A549 (cell line): ENCODE measurements at regions not wholly inside any gene's neighbourhood (a gene's known extent, or its start where the extent isn't known, plus 50 kb on each side); places are given as distances from the start of the nearest gene placed in this dataset.

ENCODE experiments used
- ATAC-seq, 2 experiments: fragments of 200-7000 bp in 1 of 2; fragments of >200 bp in 1 of 2; cut with Nextera tagmentation in 1 of 2; cut with Tn5 transposase in 1 of 2; 3 replicates each; pipeline versions ENCODE4 v1.8.0 to v1.9.1; 2018 to 2020; ENCODE audit warnings: mild to moderate bottlenecking in 1 of 2, moderate library complexity in 1 of 2
- CTCF ChIA-PET: fragments of 300-600 bp; sonication (Branson Sonifier 250); formaldehyde crosslinking; extraction: SDS; loops from one replicate; lab custom pipeline; 2021; ENCODE audit warnings: antibody characterized with exemption, inconsistent platforms; lab: Yijun Ruan, JAX
- POLR2A ChIA-PET: fragments of 350-600 bp; formaldehyde crosslinking; extraction: SDS; loops from one replicate; lab custom pipeline; 2021; ENCODE audit warnings: antibody characterized with exemption, inconsistent platforms; lab: Yijun Ruan, JAX
- DNase-seq, 2 experiments: peaks; one replicate each; pipeline versions ENCODE4 v3.0.0 to v3.0.0-alpha.2; 2011 to 2016; ENCODE audit warnings: low read depth in 1 of 2, low spot score in 1 of 2
- FAIRE-seq: peaks from 2 replicates; lab custom pipeline; 2011; peaks lifted over from hg19 to GRCh38; lab: Jason Lieb, UNC
- H3K27ac ChIP-seq, 2 experiments: fragments of >200 bp; sonication (Bioruptor Twin); formaldehyde crosslinking; 3 replicates each; pipeline ENCODE4 v1.5.1; 2016 to 2017
- H3K4me1 ChIP-seq: fragments of >200 bp; sonication (Bioruptor Twin); formaldehyde crosslinking; 3 replicates; pipeline ENCODE4 v1.6.1; 2016
- H3K4me2 ChIP-seq: fragments of >200 bp; sonication (Bioruptor Twin); formaldehyde crosslinking; 3 replicates; pipeline ENCODE4 v1.6.1; 2016
- H3K4me3 ChIP-seq: fragments of >200 bp; sonication (Bioruptor Twin); formaldehyde crosslinking; 3 replicates; pipeline ENCODE4 v1.5.1; 2016
- H3K9me3 ChIP-seq: fragments of >200 bp; sonication (Bioruptor Twin); formaldehyde crosslinking; 3 replicates; pipeline ENCODE4 v1.6.1; 2016
- BHLHE40 ChIP-seq: IDR thresholded peaks from 2 replicates; pipeline ENCODE4 v1.6.1; 2012; ENCODE audit warnings: low read depth, low read length, inconsistent platforms
- CBX2 ChIP-seq: fragments of 200-600 bp; sonication (generic); IDR thresholded peaks from 2 replicates; pipeline ENCODE4 v1.6.1; 2016; ENCODE audit warnings: low read depth, mild to moderate bottlenecking, borderline replicate concordance
- CBX8 ChIP-seq: fragments of 200-600 bp; sonication (generic); IDR thresholded peaks from 2 replicates; pipeline ENCODE4 v1.6.1; 2016
- CHD2 ChIP-seq: fragments of 150-350 bp; IDR thresholded peaks from 2 replicates; pipeline ENCODE4 v1.6.1; 2014; ENCODE audit warnings: low read length; ENCODE audit not compliant: partially characterized antibody
- CHD4 ChIP-seq: fragments of 200-600 bp; sonication (generic); IDR thresholded peaks from 2 replicates; pipeline ENCODE4 v1.6.1; 2016; ENCODE audit warnings: antibody characterized with exemption, mild to moderate bottlenecking, borderline replicate concordance
- EHMT2 ChIP-seq: fragments of 200-600 bp; sonication (generic); IDR thresholded peaks from 2 replicates; pipeline ENCODE4 v1.6.1; 2016; ENCODE audit warnings: antibody characterized with exemption, low read depth, mild to moderate bottlenecking, moderate library complexity
- FOSB ChIP-seq: fragments of 250-450 bp; sonication (Bioruptor Pico); IDR thresholded peaks from 2 replicates; pipeline ENCODE4 v1.5.0; 2020; ENCODE audit warnings: mild to moderate bottlenecking, moderate library complexity
- FOSL2 ChIP-seq, 2 experiments: fragments of 450-650 bp in 1 of 2; fragments of >200 bp in 1 of 2; sonication (Bioruptor Twin) in 1 of 2; formaldehyde crosslinking; IDR thresholded peaks; 2 replicates each; pipeline versions ENCODE4 v1.5.0 to v1.6.1; 2016 to 2020; ENCODE audit warnings: mild to moderate bottlenecking in 1 of 2, moderate library complexity in 1 of 2
- GATA3 ChIP-seq: IDR thresholded peaks from 2 replicates; pipeline ENCODE4 v1.6.1; 2012; ENCODE audit warnings: borderline replicate concordance
- HDAC2 ChIP-seq: fragments of 200-600 bp; sonication (generic); IDR thresholded peaks from 2 replicates; pipeline ENCODE4 v1.6.1; 2016
- HEYL ChIP-seq: fragments of 250-450 bp; sonication (Bioruptor Pico); IDR thresholded peaks from 2 replicates; pipeline ENCODE4 v1.8.0; 2021; ENCODE audit warnings: mild to moderate bottlenecking, moderate library complexity
- HOXA7 ChIP-seq: fragments of 250-450 bp; sonication (Bioruptor Pico); IDR thresholded peaks from 2 replicates; pipeline ENCODE4 v1.5.0; 2020; ENCODE audit warnings: mild to moderate bottlenecking, moderate library complexity
- HOXB13 ChIP-seq: fragments of 250-450 bp; sonication (Bioruptor Pico); IDR thresholded peaks from 2 replicates; pipeline ENCODE4 v1.5.0; 2020; ENCODE audit warnings: low read depth, mild to moderate bottlenecking, moderate library complexity
- JUNB ChIP-seq: fragments of >200 bp; sonication (Bioruptor Twin); formaldehyde crosslinking; IDR thresholded peaks from 2 replicates; pipeline ENCODE4 v1.6.1; 2016
- MAZ ChIP-seq: fragments of 150-350 bp; IDR thresholded peaks from 2 replicates; pipeline ENCODE4 v1.6.1; 2014; ENCODE audit warnings: antibody characterized with exemption, low read depth, low read length, borderline replicate concordance
- NFE2L2 ChIP-seq: fragments of 150-350 bp; conservative IDR thresholded peaks from 2 replicates; pipeline ENCODE4 v1.6.1; 2014; ENCODE audit warnings: low read length
- NR3C1 ChIP-seq: fragments of >200 bp; sonication (Bioruptor Twin); formaldehyde crosslinking; IDR thresholded peaks from 3 replicates; pipeline ENCODE4 v1.6.1; 2017
- PHF8 ChIP-seq: fragments of 200-600 bp; sonication (generic); IDR thresholded peaks from 2 replicates; pipeline ENCODE4 v1.6.1; 2016; ENCODE audit warnings: low read depth, mild to moderate bottlenecking, antibody characterized with exemption, moderate library complexity, borderline replicate concordance
- POLR2A ChIP-seq: IDR thresholded peaks from 2 replicates; pipeline ENCODE4 v1.6.1; 2012; ENCODE audit warnings: mild to moderate bottlenecking, low read length
- RAD21 ChIP-seq, 2 experiments: fragments of >200 bp in 1 of 2; sonication (Bioruptor Twin) in 1 of 2; formaldehyde crosslinking in 1 of 2; IDR thresholded peaks in 1 of 2; conservative IDR thresholded peaks in 1 of 2; 2 replicates in 1 of 2; 3 replicates in 1 of 2; pipeline ENCODE4 v1.6.1; 2012 to 2018; ENCODE audit warnings: inconsistent platforms in 1 of 2
- RARB ChIP-seq: fragments of 250-450 bp; sonication (Bioruptor Pico); IDR thresholded peaks from 2 replicates; pipeline ENCODE4 v1.8.0; 2021; ENCODE audit warnings: mild to moderate bottlenecking, moderate library complexity
- SREBF2 ChIP-seq: fragments of 450-650 bp; IDR thresholded peaks from 2 replicates; pipeline ENCODE4 v1.6.1; 2014; ENCODE audit warnings: mild to moderate bottlenecking, moderate library complexity
- TFCP2L1 ChIP-seq: fragments of 250-450 bp; sonication (Bioruptor Pico); IDR thresholded peaks from 2 replicates; pipeline ENCODE4 v1.5.0; 2021; ENCODE audit warnings: mild to moderate bottlenecking
- TP53 ChIP-seq: fragments of 250-450 bp; sonication (Bioruptor Pico); IDR thresholded peaks from 2 replicates; pipeline ENCODE4 v1.5.0; 2021; ENCODE audit warnings: mild to moderate bottlenecking, moderate library complexity
- ZSCAN20 ChIP-seq: fragments of 250-450 bp; sonication (Bioruptor Pico); IDR thresholded peaks from 2 replicates; pipeline ENCODE4 v1.8.0; 2022; ENCODE audit warnings: mild to moderate bottlenecking, moderate library complexity
- WGBS: methylation state at CpG from one replicate; pipeline ENCODE4 v1.1.6; 2017; ENCODE audit errors: missing lambda C conversion rate; 5-methylcytosine and 5-hydroxymethylcytosine counted together
- TF ChIP-seq, protein P1 (sequence below): fragments of 250-450 bp; sonication (Bioruptor Pico); IDR thresholded peaks from 2 replicates; pipeline ENCODE4 v1.5.0; 2021; ENCODE audit warnings: mild to moderate bottlenecking, moderate library complexity, borderline replicate concordance
- TF ChIP-seq, protein P2 (sequence below): fragments of >200 bp; sonication (Bioruptor Twin); formaldehyde crosslinking; IDR thresholded peaks from 3 replicates; pipeline ENCODE4 v1.6.1; 2016
- TF ChIP-seq, protein P3 (sequence below): fragments of 250-450 bp; sonication (Bioruptor Pico); IDR thresholded peaks from 2 replicates; pipeline ENCODE4 v1.5.0; 2020; ENCODE audit warnings: low read depth, mild to moderate bottlenecking, moderate library complexity
- TF ChIP-seq, protein P4 (sequence below): fragments of 150-350 bp; IDR thresholded peaks from 2 replicates; pipeline ENCODE4 v1.6.1; 2014; ENCODE audit warnings: low read depth, mild to moderate bottlenecking, low read length
- TF ChIP-seq, protein P5 (sequence below): fragments of >200 bp; sonication (Bioruptor Twin); formaldehyde crosslinking; IDR thresholded peaks from 2 replicates; pipeline ENCODE4 v1.6.1; 2016
- TF ChIP-seq, protein P6 (sequence below): fragments of 450-650 bp; IDR thresholded peaks from 2 replicates; pipeline ENCODE4 v1.6.1; 2014; ENCODE audit warnings: antibody characterized with exemption

DNA sequence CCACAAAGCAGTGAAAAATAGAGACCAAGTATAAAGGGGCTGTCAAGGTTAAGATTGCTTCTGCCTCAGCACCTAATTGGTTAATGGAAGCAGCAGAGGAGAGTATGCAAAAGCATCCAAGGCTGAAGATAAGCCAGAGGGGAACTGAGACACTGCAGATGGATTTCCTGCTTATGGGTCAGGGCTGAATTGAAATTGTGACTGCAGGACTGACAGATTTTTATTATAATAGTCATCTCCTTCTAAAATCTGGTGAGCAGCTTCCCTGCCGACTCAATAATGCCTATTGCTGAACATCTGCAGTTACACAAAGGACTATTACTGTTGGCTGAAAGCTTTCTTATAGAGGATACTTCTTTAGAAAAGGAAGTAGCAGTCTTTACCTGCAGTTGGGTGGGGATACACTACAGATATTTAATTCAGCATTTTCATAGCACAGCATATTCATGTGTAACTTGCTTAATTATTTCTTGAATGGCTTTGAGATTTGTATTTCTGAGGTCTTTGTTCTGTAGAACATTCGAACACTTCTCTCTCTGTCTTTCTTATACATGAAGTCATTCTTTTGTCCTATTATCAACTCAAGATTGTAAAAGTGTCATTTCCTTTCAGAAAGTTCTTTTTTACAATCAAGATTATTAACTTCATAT lies 363.0 kb upstream of the RIOK2 start:
- 4% methylated on average over 2 of the region's 2 CpGs for WGBS
- no peak for FAIRE-seq
- no peak for ATAC-seq
- Histone ChIP-seq H3K4me2 (no peak overlapping the region), H3K27ac (no peak overlapping the region), H3K4me1 (no peaks in the 10 kb centered on the region), H3K4me3 (no peak overlapping the region), H3K9me3 (no peaks in the 10 kb centered on the region)
- ChIA-PET CTCF (no interaction called here), POLR2A (no interaction called here)
- no peak for DNase-seq
- TF ChIP-seq, protein P1, sequence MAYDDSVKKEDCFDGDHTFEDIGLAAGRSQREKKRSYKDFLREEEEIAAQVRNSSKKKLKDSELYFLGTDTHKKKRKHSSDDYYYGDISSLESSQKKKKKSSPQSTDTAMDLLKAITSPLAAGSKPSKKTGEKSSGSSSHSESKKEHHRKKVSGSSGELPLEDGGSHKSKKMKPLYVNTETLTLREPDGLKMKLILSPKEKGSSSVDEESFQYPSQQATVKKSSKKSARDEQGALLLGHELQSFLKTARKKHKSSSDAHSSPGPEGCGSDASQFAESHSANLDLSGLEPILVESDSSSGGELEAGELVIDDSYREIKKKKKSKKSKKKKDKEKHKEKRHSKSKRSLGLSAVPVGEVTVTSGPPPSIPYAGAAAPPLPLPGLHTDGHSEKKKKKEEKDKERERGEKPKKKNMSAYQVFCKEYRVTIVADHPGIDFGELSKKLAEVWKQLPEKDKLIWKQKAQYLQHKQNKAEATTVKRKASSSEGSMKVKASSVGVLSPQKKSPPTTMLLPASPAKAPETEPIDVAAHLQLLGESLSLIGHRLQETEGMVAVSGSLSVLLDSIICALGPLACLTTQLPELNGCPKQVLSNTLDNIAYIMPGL, result no peak
- TF ChIP-seq TP53 (CRISPR knock-in tag) (no peak), HOXA7 (CRISPR knock-in tag) (no peak), CHD2 (no peak), NFE2L2 (no peak), MAZ (no peak), ZSCAN20 (CRISPR knock-in tag) (no peak), HOXB13 (no peak), FOSL2 (IDR thresholded peaks at IDR 0.05) (no peak), FOSL2 (CRISPR knock-in tag; IDR thresholded peaks at IDR 0.05) (no peak), CBX2 (no peak), CHD4 (no peak), NR3C1 (no peak), CBX8 (no peak), RAD21 (conservative IDR thresholded peaks at IDR 0.05 in 1 of 2, IDR thresholded peaks at IDR 0.05 in 1 of 2) (no peak), GATA3 (no peak), TFCP2L1 (CRISPR knock-in tag) (no peak), PHF8 (no peak)
- TF ChIP-seq, protein P2, sequence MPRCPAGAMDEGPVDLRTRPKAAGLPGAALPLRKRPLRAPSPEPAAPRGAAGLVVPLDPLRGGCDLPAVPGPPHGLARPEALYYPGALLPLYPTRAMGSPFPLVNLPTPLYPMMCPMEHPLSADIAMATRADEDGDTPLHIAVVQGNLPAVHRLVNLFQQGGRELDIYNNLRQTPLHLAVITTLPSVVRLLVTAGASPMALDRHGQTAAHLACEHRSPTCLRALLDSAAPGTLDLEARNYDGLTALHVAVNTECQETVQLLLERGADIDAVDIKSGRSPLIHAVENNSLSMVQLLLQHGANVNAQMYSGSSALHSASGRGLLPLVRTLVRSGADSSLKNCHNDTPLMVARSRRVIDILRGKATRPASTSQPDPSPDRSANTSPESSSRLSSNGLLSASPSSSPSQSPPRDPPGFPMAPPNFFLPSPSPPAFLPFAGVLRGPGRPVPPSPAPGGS, result no peak
- TF ChIP-seq, all 56 proteins: peak for 0

DNA sequence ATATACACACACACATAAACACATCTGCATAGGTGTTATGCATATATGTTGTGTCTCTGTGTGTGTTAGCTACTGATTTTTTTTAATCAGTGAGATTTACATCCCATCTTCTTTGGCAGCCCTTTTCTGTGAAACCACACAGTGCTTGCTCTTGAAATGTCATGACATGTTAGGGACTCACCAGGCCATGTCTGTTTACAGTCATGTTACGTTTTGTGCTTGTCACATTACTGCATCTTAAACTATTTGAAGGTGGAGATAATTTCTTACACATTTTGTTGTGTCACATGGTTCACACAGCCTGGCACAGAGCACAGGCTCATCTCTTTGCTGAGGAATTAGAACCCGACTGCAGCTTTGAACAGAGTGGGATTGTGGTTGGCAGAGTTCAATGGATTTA lies 364.4 kb upstream of the RIOK2 start:
- no peak overlapping the region for H3K4me2 ChIP-seq
- DNase-seq (no peak), ATAC-seq (no peak), FAIRE-seq (no peak)
- ChIA-PET POLR2A (no interaction called here), CTCF (no interaction called here)
- H3K4me3 ChIP-seq, result no peak overlapping the region
- H3K9me3 ChIP-seq, result no peaks in the 10 kb centered on the region
- no peak overlapping the region for H3K27ac ChIP-seq
- H3K4me1 ChIP-seq, result no peaks in the 10 kb centered on the region
- 6% methylated on average over 2 of the region's 2 CpGs for WGBS
- no peak for TF ChIP-seq FOSL2 (IDR thresholded peaks at IDR 0.05)
- no peak for TF ChIP-seq FOSL2 (CRISPR knock-in tag; IDR thresholded peaks at IDR 0.05)
- no peak for TF ChIP-seq POLR2A
- TF ChIP-seq BHLHE40, result no peak
- TF ChIP-seq FOSB (CRISPR knock-in tag), result no peak
- TF ChIP-seq, protein P3, sequence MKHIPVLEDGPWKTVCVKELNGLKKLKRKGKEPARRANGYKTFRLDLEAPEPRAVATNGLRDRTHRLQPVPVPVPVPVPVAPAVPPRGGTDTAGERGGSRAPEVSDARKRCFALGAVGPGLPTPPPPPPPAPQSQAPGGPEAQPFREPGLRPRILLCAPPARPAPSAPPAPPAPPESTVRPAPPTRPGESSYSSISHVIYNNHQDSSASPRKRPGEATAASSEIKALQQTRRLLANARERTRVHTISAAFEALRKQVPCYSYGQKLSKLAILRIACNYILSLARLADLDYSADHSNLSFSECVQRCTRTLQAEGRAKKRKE (CRISPR knock-in tag), result no peak
- TF ChIP-seq RARB (CRISPR knock-in tag), result no peak
- TF ChIP-seq, protein P4, sequence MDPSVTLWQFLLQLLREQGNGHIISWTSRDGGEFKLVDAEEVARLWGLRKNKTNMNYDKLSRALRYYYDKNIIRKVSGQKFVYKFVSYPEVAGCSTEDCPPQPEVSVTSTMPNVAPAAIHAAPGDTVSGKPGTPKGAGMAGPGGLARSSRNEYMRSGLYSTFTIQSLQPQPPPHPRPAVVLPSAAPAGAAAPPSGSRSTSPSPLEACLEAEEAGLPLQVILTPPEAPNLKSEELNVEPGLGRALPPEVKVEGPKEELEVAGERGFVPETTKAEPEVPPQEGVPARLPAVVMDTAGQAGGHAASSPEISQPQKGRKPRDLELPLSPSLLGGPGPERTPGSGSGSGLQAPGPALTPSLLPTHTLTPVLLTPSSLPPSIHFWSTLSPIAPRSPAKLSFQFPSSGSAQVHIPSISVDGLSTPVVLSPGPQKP, result no peak
- no peak for TF ChIP-seq RAD21 (conservative IDR thresholded peaks at IDR 0.05 in 1 of 2, IDR thresholded peaks at IDR 0.05 in 1 of 2)
- no peak for TF ChIP-seq HEYL (CRISPR knock-in tag)
- TF ChIP-seq JUNB, result no peak
- TF ChIP-seq HDAC2, result no peak
- TF ChIP-seq EHMT2, result no peak
- TF ChIP-seq, protein P1, result no peak
- TF ChIP-seq, protein P5, sequence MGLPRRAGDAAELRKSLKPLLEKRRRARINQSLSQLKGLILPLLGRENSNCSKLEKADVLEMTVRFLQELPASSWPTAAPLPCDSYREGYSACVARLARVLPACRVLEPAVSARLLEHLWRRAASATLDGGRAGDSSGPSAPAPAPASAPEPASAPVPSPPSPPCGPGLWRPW, result no peak
- no peak for TF ChIP-seq CHD2
- TF ChIP-seq, protein P6, sequence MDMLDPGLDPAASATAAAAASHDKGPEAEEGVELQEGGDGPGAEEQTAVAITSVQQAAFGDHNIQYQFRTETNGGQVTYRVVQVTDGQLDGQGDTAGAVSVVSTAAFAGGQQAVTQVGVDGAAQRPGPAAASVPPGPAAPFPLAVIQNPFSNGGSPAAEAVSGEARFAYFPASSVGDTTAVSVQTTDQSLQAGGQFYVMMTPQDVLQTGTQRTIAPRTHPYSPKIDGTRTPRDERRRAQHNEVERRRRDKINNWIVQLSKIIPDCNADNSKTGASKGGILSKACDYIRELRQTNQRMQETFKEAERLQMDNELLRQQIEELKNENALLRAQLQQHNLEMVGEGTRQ, result no peak
- no peak for TF ChIP-seq HOXA7 (CRISPR knock-in tag)
- no peak for TF ChIP-seq CBX2
- no peak for TF ChIP-seq SREBF2
